ENCODE measurements at regions not wholly inside any gene's neighbourhood (a gene's known extent, or its start where the extent isn't known, plus 50 kb on each side); places are given as distances from the start of the nearest gene placed in this dataset.

DNA sequence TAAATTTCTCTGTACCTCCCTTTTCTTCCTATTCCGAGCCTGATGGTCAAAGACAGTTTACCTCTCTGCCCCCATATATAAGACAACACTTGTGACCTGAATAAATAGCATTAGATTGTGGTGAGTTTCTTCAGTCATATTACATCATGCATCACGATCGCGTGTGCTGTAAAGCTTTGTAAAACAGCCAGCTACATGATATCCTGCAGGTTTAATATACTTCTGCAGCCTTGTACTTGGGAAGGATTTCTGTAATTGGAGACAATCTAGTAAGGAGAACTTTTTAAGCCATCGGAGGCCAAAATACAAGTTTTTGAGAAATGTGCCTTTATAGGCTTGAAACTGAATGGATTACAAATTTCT, 711.8 kb upstream of the WWC1 start:
- 68% methylated on average over 5 of the region's 5 CpGs for WGBS (ENCODE audit: insufficient coverage, insufficient replicate concordance, low lambda C conversion rate, missing lambda C conversion rate)
- intact Hi-C loops (cut with micrococcal nuclease; ENCODE audit: unreplicated experiment): no loop called here

More for the DNA sequence above, 711.8 kb upstream of the WWC1 start:
- Histone ChIP-seq H2AFZ (ENCODE audit: control insufficient read depth, low read depth, low read length) (no peak overlapping the region), H3K79me2 (ENCODE audit: control insufficient read depth, insufficient read depth, low read length) (no peaks in the 10 kb centered on the region), H3K9ac (ENCODE audit: control insufficient read depth, insufficient read depth, low read length) (no peak overlapping the region), H3K36me3 (ENCODE audit: control insufficient read depth in 2 of 2, insufficient read depth in 2 of 2, low read length in 1 of 2) (no peaks in the 10 kb centered on the region), H3K9me3 (replicated peaks; ENCODE audit: control insufficient read depth, insufficient read depth, low read length) (no peaks in the 10 kb centered on the region), H3K4me3 (no peak overlapping the region), H3K27me3 (replicated peaks in 1 of 2; ENCODE audit: control insufficient read depth in 2 of 2, insufficient read depth in 2 of 2, low read length in 1 of 2) (peaks cover 0 to 2% of the 10 kb centered on the region in 2 experiments; a peak in 1 of 4 replicates), H3K4me1 (ENCODE audit: control insufficient read depth, insufficient read depth, low read length) (no peaks in the 10 kb centered on the region), H3K27ac (ENCODE audit: control insufficient read depth, insufficient read depth) (no peak overlapping the region), H3K4me2 (ENCODE audit: control insufficient read depth, insufficient read depth) (no peak overlapping the region), H4K20me1 (ENCODE audit: control insufficient read depth, insufficient read depth) (no peaks in the 10 kb centered on the region)
- DNase-seq (ENCODE audit: low read depth, low spot score) (no peak), ATAC-seq (no peak), FAIRE-seq (no peak)
- in situ Hi-C loops (cut with MboI): no loop called here
- SMC1A ChIA-PET (ENCODE audit: uncharacterized antibody, unreplicated experiment): no interaction called here
- POLR2A ChIA-PET: interaction anchor here (0.6 kb wide), 1 partner anchor 1172 kb away, joined by 4 read pairs; no protein-coding TSS in a partner anchor
- RAD21 ChIA-PET (ENCODE audit: unreplicated experiment): no interaction called here
- CTCF ChIA-PET: interaction anchor here (1.4 kb wide), 2 partner anchors 12 to 77 kb away, joined by 3 read pairs; no protein-coding TSS in a partner anchor
- TF ChIP-seq NR2C2 (IDR thresholded peaks at IDR 0.05; ENCODE audit: borderline replicate concordance, control insufficient read depth, insufficient read length, low read depth): no peak
- TF ChIP-seq POLR2AphosphoS2 (IDR thresholded peaks at IDR 0.05; ENCODE audit: low read depth, low read length): no peak
- no peak for TF ChIP-seq CBX3 (IDR thresholded peaks at IDR 0.05; ENCODE audit: borderline replicate concordance, low read depth)
- TF ChIP-seq ATF7 (IDR thresholded peaks at IDR 0.05; ENCODE audit: low read depth): no peak
- TF ChIP-seq RCOR1 (conservative IDR thresholded peaks at IDR 0.05; ENCODE audit: low read depth, low read length): no peak
- no peak for TF ChIP-seq NFIC (IDR thresholded peaks at IDR 0.05; ENCODE audit: low read depth, low read length)
- TF ChIP-seq, protein P1, sequence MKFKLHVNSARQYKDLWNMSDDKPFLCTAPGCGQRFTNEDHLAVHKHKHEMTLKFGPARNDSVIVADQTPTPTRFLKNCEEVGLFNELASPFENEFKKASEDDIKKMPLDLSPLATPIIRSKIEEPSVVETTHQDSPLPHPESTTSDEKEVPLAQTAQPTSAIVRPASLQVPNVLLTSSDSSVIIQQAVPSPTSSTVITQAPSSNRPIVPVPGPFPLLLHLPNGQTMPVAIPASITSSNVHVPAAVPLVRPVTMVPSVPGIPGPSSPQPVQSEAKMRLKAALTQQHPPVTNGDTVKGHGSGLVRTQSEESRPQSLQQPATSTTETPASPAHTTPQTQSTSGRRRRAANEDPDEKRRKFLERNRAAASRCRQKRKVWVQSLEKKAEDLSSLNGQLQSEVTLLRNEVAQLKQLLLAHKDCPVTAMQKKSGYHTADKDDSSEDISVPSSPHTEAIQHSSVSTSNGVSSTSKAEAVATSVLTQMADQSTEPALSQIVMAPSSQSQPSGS (IDR thresholded peaks at IDR 0.05; ENCODE audit: low read length): no peak
- TF ChIP-seq ZBED1 (IDR thresholded peaks at IDR 0.05; ENCODE audit: borderline replicate concordance): no peak
- TF ChIP-seq MYB (IDR thresholded peaks at IDR 0.05; ENCODE audit: borderline replicate concordance, low read depth, low read length): no peak
- TF ChIP-seq E4F1 (IDR thresholded peaks at IDR 0.05; ENCODE audit: borderline replicate concordance, partially characterized antibody): no peak
- TF ChIP-seq USF2 (IDR thresholded peaks at IDR 0.05; ENCODE audit: borderline replicate concordance, low read depth, low read length): no peak
- TF ChIP-seq KDM1A (IDR thresholded peaks at IDR 0.05; ENCODE audit: borderline replicate concordance): no peak
- no peak for TF ChIP-seq EED (IDR thresholded peaks at IDR 0.05; ENCODE audit: low read depth)
- TF ChIP-seq NBN (IDR thresholded peaks at IDR 0.05): no peak
- no peak for TF ChIP-seq NRF1 (conservative IDR thresholded peaks at IDR 0.05; ENCODE audit: low read depth, low read length)
- no peak for TF ChIP-seq KAT2A (conservative IDR thresholded peaks at IDR 0.05; ENCODE audit: control insufficient read depth, low read depth, low read length)
- BruUV-seq (replicated peaks): no TSS peak

All from GM12878 (cell line).